Activated CD4-positive, alpha-beta T cell treated with anti-CD3 and anti-CD28 coated beads, Interleukin-2, amount 10 ng/mL, durations not matched to agents 24 days and 14 days (primary cell): ENCODE measurements at regions not wholly inside any gene's neighbourhood (a gene's known extent, or its start where the extent isn't known, plus 50 kb on each side); places are given as distances from the start of the nearest gene placed in this dataset.

Experiments used
- DNase-seq: peaks from one replicate; pipeline ENCODE4 v3.0.0; 2022
- H3K27ac Mint-ChIP-seq: one replicate; pipeline ENCODE4 v1.8.0; 2022; ENCODE audit warnings: mild to moderate bottlenecking, mixed read lengths
- H3K27me3 Mint-ChIP-seq: one replicate; pipeline ENCODE4 v1.8.0; 2022; ENCODE audit warnings: mixed read lengths
- H3K36me3 Mint-ChIP-seq: one replicate; pipeline ENCODE4 v1.8.0; 2022; ENCODE audit warnings: low read depth, mild to moderate bottlenecking, mixed read lengths
- H3K4me1 Mint-ChIP-seq: one replicate; pipeline ENCODE4 v1.8.0; 2021; ENCODE audit warnings: mixed read lengths
- H3K4me3 Mint-ChIP-seq: one replicate; pipeline ENCODE4 v1.8.0; 2022; ENCODE audit warnings: mild to moderate bottlenecking, moderate library complexity, mixed read lengths
- H3K9me3 Mint-ChIP-seq: one replicate; pipeline ENCODE4 v1.8.0; 2021; ENCODE audit warnings: mixed read lengths
- intact Hi-C: fragments of 100-400 bp; cut with micrococcal nuclease; formaldehyde crosslinking; loops from one replicate; pipeline ENCODE4 v1.15.1; 2023

- H3K27me3 Mint-ChIP-seq: peaks cover 11% of the 10 kb centered on the region
- intact Hi-C loops: no loop called here
- peaks cover 6% of the 10 kb centered on the region for H3K9me3 Mint-ChIP-seq
Observed at GRCh38 chr14:49451938-49452337, 134.2 kb downstream of the RPS29 start.

GRCh38 chr14:49449749-49450148 lies 136.4 kb downstream of the RPS29 start:
- Mint-ChIP-seq H3K4me1 (no peaks in the 10 kb centered on the region), H3K4me3 (no peak overlapping the region), H3K9me3 (peaks cover 6% of the 10 kb centered on the region), H3K27ac (no peak overlapping the region), H3K27me3 (peaks cover 13% of the 10 kb centered on the region), H3K36me3 (no peaks in the 10 kb centered on the region)
- intact Hi-C loops: no loop called here
- no peak for DNase-seq

More at GRCh38 chr14:49451938-49452337, 134.2 kb downstream of the RPS29 start:
- no peak for DNase-seq
- Mint-ChIP-seq H3K36me3 (no peaks in the 10 kb centered on the region), H3K4me3 (no peak overlapping the region), H3K27ac (no peak overlapping the region), H3K4me1 (no peaks in the 10 kb centered on the region)

GRCh38 chr14:49447540-49448107 lies 138.6 kb downstream of the RPS29 start:
- no peak overlapping the region for H3K4me3 Mint-ChIP-seq
- no peaks in the 10 kb centered on the region for H3K4me1 Mint-ChIP-seq
- peaks cover 11% of the 10 kb centered on the region for H3K27me3 Mint-ChIP-seq
- no peak for DNase-seq
- H3K36me3 Mint-ChIP-seq: no peaks in the 10 kb centered on the region
- H3K9me3 Mint-ChIP-seq: peaks cover 6% of the 10 kb centered on the region
- H3K27ac Mint-ChIP-seq: no peak overlapping the region
- intact Hi-C loops: no loop called here

- Mint-ChIP-seq H3K27me3 (peaks cover 11% of the 10 kb centered on the region), H3K27ac (no peak overlapping the region), H3K9me3 (peaks cover 6% of the 10 kb centered on the region), H3K4me1 (no peaks in the 10 kb centered on the region), H3K4me3 (no peak overlapping the region), H3K36me3 (no peaks in the 10 kb centered on the region)
- intact Hi-C loops: no loop called here
- no peak for DNase-seq
Observed at GRCh38 chr14:49446801-49447200, 139.4 kb downstream of the RPS29 start.

GRCh38 chr14:49438256-49438770 lies 147.9 kb downstream of the RPS29 start:
- intact Hi-C loops: no loop called here
- Mint-ChIP-seq H3K27ac (no peak overlapping the region), H3K9me3 (peaks cover 5% of the 10 kb centered on the region), H3K27me3 (peaks cover 2% of the 10 kb centered on the region), H3K36me3 (no peaks in the 10 kb centered on the region), H3K4me3 (no peak overlapping the region), H3K4me1 (no peaks in the 10 kb centered on the region)
- no peak for DNase-seq

- Mint-ChIP-seq H3K27ac (no peak overlapping the region), H3K4me1 (no peaks in the 10 kb centered on the region), H3K27me3 (peaks cover 7% of the 10 kb centered on the region), H3K9me3 (peaks cover 12% of the 10 kb centered on the region), H3K4me3 (no peak overlapping the region), H3K36me3 (no peaks in the 10 kb centered on the region)
- intact Hi-C loops: no loop called here
- no peak for DNase-seq
Observed at GRCh38 chr14:49428076-49428475, 158.1 kb downstream of the RPS29 start.

- no peaks in the 10 kb centered on the region for H3K4me1 Mint-ChIP-seq
- peaks cover 7% of the 10 kb centered on the region for H3K27me3 Mint-ChIP-seq
- H3K4me3 Mint-ChIP-seq: no peak overlapping the region
- no peak overlapping the region for H3K27ac Mint-ChIP-seq
- no peak for DNase-seq
- H3K36me3 Mint-ChIP-seq: no peaks in the 10 kb centered on the region
- peaks cover 9% of the 10 kb centered on the region for H3K9me3 Mint-ChIP-seq
- intact Hi-C loops: no loop called here
Observed at GRCh38 chr14:49427117-49427516, 159.1 kb downstream of the RPS29 start.

- no peaks in the 10 kb centered on the region for H3K36me3 Mint-ChIP-seq
- H3K27me3 Mint-ChIP-seq: peaks cover 7% of the 10 kb centered on the region
- peaks cover 7% of the 10 kb centered on the region for H3K9me3 Mint-ChIP-seq
- H3K4me1 Mint-ChIP-seq: no peaks in the 10 kb centered on the region
- H3K27ac Mint-ChIP-seq: no peak overlapping the region
- no peak overlapping the region for H3K4me3 Mint-ChIP-seq
- intact Hi-C loops: no loop called here
- DNase-seq: no peak
Observed at GRCh38 chr14:49425921-49426320, 160.3 kb downstream of the RPS29 start.

- Mint-ChIP-seq H3K9me3 (peaks cover under 1% of the 10 kb centered on the region), H3K27me3 (peaks cover 7% of the 10 kb centered on the region), H3K4me1 (no peaks in the 10 kb centered on the region), H3K27ac (no peak overlapping the region), H3K4me3 (no peak overlapping the region), H3K36me3 (no peaks in the 10 kb centered on the region)
- intact Hi-C loops: no loop called here
- no peak for DNase-seq
Observed at GRCh38 chr14:49424436-49425331, 161.5 kb downstream of the RPS29 start.

- intact Hi-C loops: loop anchor here (1.0 kb wide), 1 partner anchor 15 kb away; no protein-coding TSS in a partner anchor
- Mint-ChIP-seq H3K4me3 (no peak overlapping the region), H3K36me3 (no peaks in the 10 kb centered on the region), H3K9me3 (no peaks in the 10 kb centered on the region), H3K27me3 (peaks cover 4% of the 10 kb centered on the region), H3K27ac (peak overlapping the region; percentile 47), H3K4me1 (no peaks in the 10 kb centered on the region)
- no peak for DNase-seq
Observed at GRCh38 chr14:49420201-49420600, 166.0 kb downstream of the RPS29 start.

GRCh38 chr14:49418789-49419188 lies 167.4 kb downstream of the RPS29 start:
- H3K27ac Mint-ChIP-seq: no peak overlapping the region
- no peak overlapping the region for H3K4me3 Mint-ChIP-seq
- no peaks in the 10 kb centered on the region for H3K4me1 Mint-ChIP-seq
- H3K9me3 Mint-ChIP-seq: no peaks in the 10 kb centered on the region
- H3K27me3 Mint-ChIP-seq: peaks cover 3% of the 10 kb centered on the region
- H3K36me3 Mint-ChIP-seq: no peaks in the 10 kb centered on the region
- intact Hi-C loops: no loop called here
- no peak for DNase-seq

- H3K27ac Mint-ChIP-seq: no peak overlapping the region
- no peaks in the 10 kb centered on the region for H3K36me3 Mint-ChIP-seq
- H3K4me3 Mint-ChIP-seq: no peak overlapping the region
- no peaks in the 10 kb centered on the region for H3K9me3 Mint-ChIP-seq
- peaks cover 3% of the 10 kb centered on the region for H3K27me3 Mint-ChIP-seq
- H3K4me1 Mint-ChIP-seq: no peaks in the 10 kb centered on the region
- no peak for DNase-seq
- intact Hi-C loops: no loop called here
Observed at GRCh38 chr14:49417790-49418189, 168.4 kb downstream of the RPS29 start.

GRCh38 chr14:49408187-49408933 lies 177.8 kb downstream of the RPS29 start:
- no peak overlapping the region for H3K4me3 Mint-ChIP-seq
- DNase-seq: no peak
- intact Hi-C loops: no loop called here
- no peaks in the 10 kb centered on the region for H3K36me3 Mint-ChIP-seq
- H3K27ac Mint-ChIP-seq: no peak overlapping the region
- peaks cover 2% of the 10 kb centered on the region for H3K27me3 Mint-ChIP-seq
- no peaks in the 10 kb centered on the region for H3K9me3 Mint-ChIP-seq
- no peaks in the 10 kb centered on the region for H3K4me1 Mint-ChIP-seq

- Mint-ChIP-seq H3K27me3 (peaks cover 2% of the 10 kb centered on the region), H3K4me3 (no peak overlapping the region), H3K4me1 (no peaks in the 10 kb centered on the region), H3K27ac (peak overlapping the region; percentile 13), H3K36me3 (no peaks in the 10 kb centered on the region), H3K9me3 (no peaks in the 10 kb centered on the region)
- intact Hi-C loops: loop anchor here (1.0 kb wide), 1 partner anchor 15 kb away; no protein-coding TSS in a partner anchor
- DNase-seq: no peak
Observed at GRCh38 chr14:49405291-49405690, 180.9 kb downstream of the RPS29 start.
